ENCODE measurements at regions not wholly inside any gene's neighbourhood (a gene's known extent, or its start where the extent isn't known, plus 50 kb on each side); places are given as distances from the start of the nearest gene placed in this dataset.

- DNase-seq (ENCODE audit: low read depth, low spot score), result no peak
- Histone ChIP-seq H3K27me3 (ENCODE audit: control insufficient read depth, extremely low read depth, insufficient read depth, low read length) (peaks cover 5% of the 10 kb centered on the region), H3K36me3 (ENCODE audit: control insufficient read depth in 2 of 2, extremely low read depth in 1 of 2, insufficient read depth in 2 of 2, low read length in 2 of 2) (no peaks in the 10 kb centered on the region), H4K20me1 (ENCODE audit: control insufficient read depth, extremely low read depth, insufficient read depth, low read length) (no peaks in the 10 kb centered on the region), H3K9ac (ENCODE audit: control insufficient read depth, extremely low read depth, insufficient read depth, low read length) (no peak overlapping the region), H3K9me1 (ENCODE audit: control insufficient read depth, extremely low read depth, insufficient read depth, low read length) (no peaks in the 10 kb centered on the region), H3K27ac (ENCODE audit: control insufficient read depth, insufficient read depth, low read length) (no peak overlapping the region), H3K4me1 (ENCODE audit: control insufficient read depth, extremely low read depth, insufficient read depth, low read length) (peaks cover 13% of the 10 kb centered on the region), H3K79me2 (ENCODE audit: control insufficient read depth, insufficient read depth, low read length) (no peaks in the 10 kb centered on the region), H3K4me3 (ENCODE audit: control insufficient read depth in 2 of 3, extremely low read depth in 1 of 3, insufficient read depth in 2 of 3, low read depth in 1 of 3, low read length in 3 of 3) (no peak overlapping the region), H3K9me3 (ENCODE audit: control insufficient read depth, low read depth, low read length) (no peaks in the 10 kb centered on the region), H2AFZ (ENCODE audit: control insufficient read depth, low read length) (no peak overlapping the region), H3K4me2 (ENCODE audit: control insufficient read depth, extremely low read depth, insufficient read depth, low read depth, low read length) (no peak overlapping the region)
- no peak for FAIRE-seq
- no peak for TF ChIP-seq CTCF (optimal IDR thresholded peaks at IDR 0.05 in 1 of 3, IDR thresholded peaks at IDR 0.05 in 1 of 3, conservative IDR thresholded peaks at IDR 0.05 in 1 of 3; ENCODE audit: extremely low read depth in 1 of 3, insufficient read depth in 2 of 3, low read length in 3 of 3)
- TF ChIP-seq EZH2 (IDR thresholded peaks at IDR 0.05; ENCODE audit: low read length), result no peak
- dilution Hi-C loops (cut with MboI; ENCODE audit: extremely low pct_ligation_motif_present, low sequenced_read_pairs), result no loop called here
These were observed 90.3 kb upstream of the BARX2 start for GRCh38 chr11:129285402-129285786.

GRCh38 chr11:129283141-129283540 lies 91.0 kb upstream of the ARHGAP32 start:
- no peak for TF ChIP-seq EZH2 (IDR thresholded peaks at IDR 0.05; ENCODE audit: low read length)
- TF ChIP-seq CTCF (optimal IDR thresholded peaks at IDR 0.05 in 1 of 3, IDR thresholded peaks at IDR 0.05 in 1 of 3, conservative IDR thresholded peaks at IDR 0.05 in 1 of 3; ENCODE audit: extremely low read depth in 1 of 3, insufficient read depth in 2 of 3, low read length in 3 of 3), result no peak
- FAIRE-seq, result peak; percentile 90
- no peaks in the 10 kb centered on the region for H3K36me3 ChIP-seq (ENCODE audit: control insufficient read depth in 2 of 2, extremely low read depth in 1 of 2, insufficient read depth in 2 of 2, low read length in 2 of 2)
- no peak overlapping the region for H2AFZ ChIP-seq (ENCODE audit: control insufficient read depth, low read length)
- peaks cover 18% of the 10 kb centered on the region for H3K4me1 ChIP-seq (ENCODE audit: control insufficient read depth, extremely low read depth, insufficient read depth, low read length)
- H3K9ac ChIP-seq (ENCODE audit: control insufficient read depth, extremely low read depth, insufficient read depth, low read length), result no peak overlapping the region
- no peaks in the 10 kb centered on the region for H3K9me3 ChIP-seq (ENCODE audit: control insufficient read depth, low read depth, low read length)
- peak; percentile 7 for DNase-seq (ENCODE audit: low read depth, low spot score)
- no peak overlapping the region for H3K27ac ChIP-seq (ENCODE audit: control insufficient read depth, insufficient read depth, low read length)
- H3K4me2 ChIP-seq (ENCODE audit: control insufficient read depth, extremely low read depth, insufficient read depth, low read depth, low read length), result peak overlapping the region; percentile 45
- dilution Hi-C loops (cut with MboI; ENCODE audit: extremely low pct_ligation_motif_present, low sequenced_read_pairs), result no loop called here
- H3K27me3 ChIP-seq (ENCODE audit: control insufficient read depth, extremely low read depth, insufficient read depth, low read length), result peaks cover 5% of the 10 kb centered on the region
- H3K4me3 ChIP-seq (ENCODE audit: control insufficient read depth in 2 of 3, extremely low read depth in 1 of 3, insufficient read depth in 2 of 3, low read depth in 1 of 3, low read length in 3 of 3), result no peak overlapping the region
- no peaks in the 10 kb centered on the region for H3K9me1 ChIP-seq (ENCODE audit: control insufficient read depth, extremely low read depth, insufficient read depth, low read length)
- H3K79me2 ChIP-seq (ENCODE audit: control insufficient read depth, insufficient read depth, low read length), result no peaks in the 10 kb centered on the region
- H4K20me1 ChIP-seq (ENCODE audit: control insufficient read depth, extremely low read depth, insufficient read depth, low read length), result no peaks in the 10 kb centered on the region
